IMR-90 (cell line): ENCODE measurements at regions not wholly inside any gene's neighbourhood (a gene's known extent, or its start where the extent isn't known, plus 50 kb on each side); places are given as distances from the start of the nearest gene placed in this dataset.

ENCODE experiments used
- ATAC-seq: fragments of 200-7000 bp; cut with Tn5 transposase; 2 replicates; pipeline ENCODE4 v1.9.1; 2020; ENCODE audit warnings: low read depth, mild to moderate bottlenecking, moderate library complexity
- BruUV-seq: library from RNA; stranded (reverse); fragments of 400-500 nt; replicated peaks from 2 replicates; lab custom pipeline; 2021; lab: Mats Ljungman, UMichigan
- CTCF ChIA-PET: fragments of 300-600 bp; formaldehyde crosslinking; extraction: SDS; loops from one replicate; lab custom pipeline; 2021; ENCODE audit warnings: antibody characterized with exemption; lab: Yijun Ruan, JAX
- POLR2A ChIA-PET: fragments of 300-600 bp; sonication (Branson Sonifier 250); formaldehyde crosslinking; loops from one replicate; lab custom pipeline; 2022; ENCODE audit warnings: antibody characterized with exemption; ENCODE audit not compliant: unreplicated experiment; lab: Charles Lee
- DNase-seq: peaks from one replicate; pipeline ENCODE4 v3.0.0; 2013
- H2AFZ ChIP-seq: replicated peaks from 2 replicates; pipeline ENCODE3; 2013; ENCODE audit warnings: low read length, mild to moderate bottlenecking; ENCODE audit not compliant: poor library complexity
- H2AK5ac ChIP-seq: 2 replicates; pipeline ENCODE4 v1.6.1; 2013; ENCODE audit warnings: low read depth, low read length, inconsistent platforms
- H2AK9ac ChIP-seq: replicated peaks from 2 replicates; pipeline ENCODE3; 2013; ENCODE audit warnings: mild to moderate bottlenecking, low read depth, low read length, moderate library complexity; ENCODE audit not compliant: poor library complexity
- H2BK120ac ChIP-seq: 2 replicates; pipeline ENCODE4 v1.6.1; 2013; ENCODE audit warnings: low read depth, low read length, inconsistent platforms
- H2BK15ac ChIP-seq: 3 replicates; pipeline ENCODE4 v1.6.1; 2013; ENCODE audit warnings: low read depth, low read length, inconsistent platforms
- H2BK20ac ChIP-seq: 2 replicates; pipeline ENCODE4 v1.6.1; 2013; ENCODE audit warnings: low read depth, mild to moderate bottlenecking, inconsistent platforms, low read length, moderate library complexity
- H2BK5ac ChIP-seq: 2 replicates; pipeline ENCODE4 v1.6.1; 2013; ENCODE audit warnings: mild to moderate bottlenecking, low read depth, low read length, inconsistent platforms; ENCODE audit not compliant: poor library complexity, severe bottlenecking
- H3K14ac ChIP-seq: replicated peaks from 2 replicates; pipeline ENCODE4 v1.6.1; 2013; ENCODE audit warnings: low read depth, low read length, inconsistent platforms
- H3K18ac ChIP-seq: 2 replicates; pipeline ENCODE4 v1.6.1; 2013; ENCODE audit warnings: low read depth, low read length, control low read depth
- H3K23ac ChIP-seq: 2 replicates; pipeline ENCODE4 v1.6.1; 2013; ENCODE audit warnings: low read depth, low read length, inconsistent platforms
- H3K27ac ChIP-seq: 2 replicates; pipeline ENCODE4 v1.5.1; 2013; ENCODE audit warnings: mild to moderate bottlenecking, control low read depth, low read length; ENCODE audit not compliant: insufficient read depth
- H3K27me3 ChIP-seq: 2 replicates; pipeline ENCODE4 v1.6.1; 2013; ENCODE audit warnings: low read length; ENCODE audit not compliant: control insufficient read depth, insufficient read depth
- H3K36me3 ChIP-seq: 2 replicates; pipeline ENCODE4 v1.6.1; 2013; ENCODE audit warnings: low read length, mixed read lengths; ENCODE audit not compliant: control insufficient read depth, insufficient read depth
- H3K4ac ChIP-seq: 2 replicates; pipeline ENCODE4 v1.6.1; 2013; ENCODE audit warnings: low read depth, low read length, inconsistent platforms
- H3K4me1 ChIP-seq: 2 replicates; pipeline ENCODE4 v1.6.1; 2013; ENCODE audit warnings: low read length, mixed read lengths; ENCODE audit not compliant: control insufficient read depth, insufficient read depth
- H3K4me2 ChIP-seq: 2 replicates; pipeline ENCODE4 v1.6.1; 2013; ENCODE audit warnings: low read depth, mild to moderate bottlenecking, control low read depth, low read length, moderate library complexity
- H3K4me3 ChIP-seq: 2 replicates; pipeline ENCODE4 v1.5.1; 2013; ENCODE audit warnings: low read depth, mild to moderate bottlenecking, control low read depth, low read length, moderate library complexity; ENCODE audit not compliant: insufficient read depth
- H3K56ac ChIP-seq: 2 replicates; pipeline ENCODE4 v1.6.1; 2013; ENCODE audit warnings: low read length, inconsistent platforms; ENCODE audit not compliant: insufficient read depth; ENCODE audit errors: extremely low read depth
- H3K79me1 ChIP-seq, 2 experiments: 2 replicates each; pipeline ENCODE4 v1.6.1; 2013; ENCODE audit warnings: low read length in 2 of 2, inconsistent platforms in 1 of 2, low read depth in 1 of 2
- H3K9ac ChIP-seq: 2 replicates; pipeline ENCODE4 v1.6.1; 2013; ENCODE audit warnings: low read depth, low read length, control low read depth
- H3K9me1 ChIP-seq: 2 replicates; pipeline ENCODE4 v1.6.1; 2013; ENCODE audit warnings: low read length, inconsistent platforms; ENCODE audit not compliant: insufficient read depth
- H3K9me3 ChIP-seq: 2 replicates; pipeline ENCODE4 v1.6.1; 2013; ENCODE audit warnings: low read length; ENCODE audit not compliant: control insufficient read depth, insufficient read depth
- H4K20me1 ChIP-seq: 2 replicates; pipeline ENCODE4 v1.6.1; 2013; ENCODE audit warnings: low read length, inconsistent platforms; ENCODE audit not compliant: insufficient read depth
- H4K5ac ChIP-seq: 2 replicates; pipeline ENCODE4 v1.6.1; 2013; ENCODE audit warnings: mild to moderate bottlenecking, low read depth, low read length, control low read depth
- H4K8ac ChIP-seq, 2 experiments: 2 replicates each; pipeline ENCODE4 v1.6.1; 2013; ENCODE audit warnings: low read depth in 2 of 2, low read length in 2 of 2, control low read depth in 1 of 2, inconsistent platforms in 1 of 2
- H4K91ac ChIP-seq: 2 replicates; pipeline ENCODE4 v1.6.1; 2013; ENCODE audit warnings: low read depth, low read length, inconsistent platforms; ENCODE audit not compliant: insufficient read depth
- ELK1 ChIP-seq: fragments of 150-350 bp; IDR thresholded peaks from 2 replicates; pipeline ENCODE4 v1.6.1; 2016; ENCODE audit warnings: low read depth, mild to moderate bottlenecking, low read length, moderate library complexity, borderline replicate concordance
- NFE2L2 ChIP-seq: fragments of 150-350 bp; IDR thresholded peaks from 2 replicates; pipeline ENCODE4 v1.6.1; 2016; ENCODE audit warnings: low read depth, mild to moderate bottlenecking, low read length
- RCOR1 ChIP-seq: IDR thresholded peaks from 2 replicates; pipeline ENCODE4 v1.6.1; 2012; ENCODE audit warnings: mild to moderate bottlenecking, low read length, improper control_type of control experiment; ENCODE audit not compliant: insufficient replicate concordance
- USF2 ChIP-seq: fragments of 150-350 bp; IDR thresholded peaks from 2 replicates; pipeline ENCODE4 v1.6.1; 2017; ENCODE audit warnings: mild to moderate bottlenecking, antibody characterized with exemption, low read length, low read depth
- WGBS, 2 experiments: methylation state at CpG; one replicate each; pipeline versions ENCODE4 v1.1.5 to v1.1.7; 2013; ENCODE audit warnings: missing lambda C conversion rate in 2 of 2; ENCODE audit not compliant: insufficient read length in 1 of 2; ENCODE audit errors: extremely low coverage in 2 of 2; 5-methylcytosine and 5-hydroxymethylcytosine counted together
- dilution Hi-C: fragments of 300-500 bp; cut with HindIII; formaldehyde crosslinking; loops from one replicate; pipeline ENCODE4 v1.14.3; 2018; ENCODE audit warnings: low sequenced_read_pairs; ENCODE audit not compliant: unreplicated experiment
- in situ Hi-C: fragments of 300-500 bp; cut with MboI; formaldehyde crosslinking; loops from 3 replicates; pipeline ENCODE4 v1.14.3; 2019; ENCODE audit warnings: low sequenced_read_pairs, inconsistent platforms, mixed read lengths
- intact Hi-C: fragments of 100-400 bp; cut with micrococcal nuclease; formaldehyde crosslinking; loops from 2 replicates; pipeline ENCODE4 v1.10.0; 2022

DNA sequence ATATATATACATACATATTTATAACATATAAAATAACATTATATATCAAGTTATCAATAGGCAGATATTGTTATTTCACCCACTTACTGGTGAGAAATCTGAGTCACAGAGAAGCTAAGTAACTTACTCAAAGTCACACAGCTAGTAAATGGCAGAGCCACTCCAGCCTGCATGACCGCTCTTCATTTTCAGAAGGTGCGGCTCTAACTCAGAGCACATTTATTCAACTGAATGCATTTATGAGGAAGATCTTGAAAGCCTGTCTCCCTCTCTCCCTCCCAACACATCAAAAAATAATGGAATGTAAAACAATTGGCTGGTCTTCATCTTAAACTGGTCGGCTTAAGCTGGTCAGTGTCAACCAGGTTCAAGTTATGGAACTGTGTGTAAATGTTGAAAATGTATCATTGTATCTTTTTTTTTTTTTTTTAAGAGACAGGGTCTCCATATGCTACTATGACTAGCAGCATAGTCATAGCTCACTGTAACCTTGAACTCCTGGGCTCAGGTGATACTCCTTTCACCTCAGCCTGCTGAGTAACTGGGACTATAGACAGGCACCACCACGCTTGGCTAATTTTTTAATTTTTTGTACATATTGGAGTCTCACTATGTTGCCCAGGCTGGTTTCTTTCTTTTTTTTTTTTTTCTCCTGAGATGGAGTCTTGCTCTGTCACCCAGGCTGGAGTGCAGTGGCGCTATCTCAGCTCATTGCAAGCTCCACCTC, 70.7 kb upstream of the NCOA3 start:
- H3K27ac ChIP-seq: no peak overlapping the region
- no peaks in the 10 kb centered on the region for H3K36me3 ChIP-seq
- no peak overlapping the region for H3K4ac ChIP-seq
- H3K27me3 ChIP-seq: no peaks in the 10 kb centered on the region
- H3K14ac ChIP-seq: no peak overlapping the region
- no peak overlapping the region for H4K8ac ChIP-seq
- H3K4me1 ChIP-seq: no peaks in the 10 kb centered on the region; the same call in 1 of the 2 replicates
- CTCF ChIA-PET: no interaction called here
- no peak overlapping the region for H2BK15ac ChIP-seq
- DNase-seq: no peak
- BruUV-seq: no TSS peak
- dilution Hi-C loops: no loop called here
- H2AFZ ChIP-seq: no peak overlapping the region
- intact Hi-C loops: no loop called here
- no peak overlapping the region for H2BK20ac ChIP-seq
- no peak overlapping the region for H2AK9ac ChIP-seq
- no peaks in the 10 kb centered on the region for H3K79me1 ChIP-seq
- in situ Hi-C loops: no loop called here
- peaks cover 16% of the 10 kb centered on the region for H3K9me3 ChIP-seq
- H3K4me3 ChIP-seq: no peak overlapping the region
- H3K4me2 ChIP-seq: no peak overlapping the region
- H3K56ac ChIP-seq: no peak overlapping the region
- H4K5ac ChIP-seq: no peak overlapping the region
- H4K91ac ChIP-seq: no peak overlapping the region
- no peak overlapping the region for H3K23ac ChIP-seq
- no peaks in the 10 kb centered on the region for H4K20me1 ChIP-seq
- H3K9ac ChIP-seq: no peak overlapping the region
- no peak overlapping the region for H2AK5ac ChIP-seq
- no peaks in the 10 kb centered on the region for H3K9me1 ChIP-seq
- WGBS, 2 experiments: no CpG with 5 or more reads among the region's 5 CpGs
- no peak overlapping the region for H3K18ac ChIP-seq
- no peak for ATAC-seq
- H2BK120ac ChIP-seq: no peak overlapping the region
- TF ChIP-seq RCOR1: no peak
- no peak for TF ChIP-seq NFE2L2
- TF ChIP-seq USF2: no peak
- TF ChIP-seq ELK1: no peak
- POLR2A ChIA-PET: no interaction called here
- H2BK5ac ChIP-seq: no peak overlapping the region
